Upper lobe of left lung (tissue), 4 donors: ENCODE measurements at regions not wholly inside any gene's neighbourhood (a gene's known extent, or its start where the extent isn't known, plus 50 kb on each side); places are given as distances from the start of the nearest gene placed in this dataset.

ENCODE experiments used
- EP300 ChIP-seq, 4 donors: sonication (generic); formaldehyde crosslinking; IDR thresholded peaks; one replicate each; pipeline ENCODE4 v1.5.1; 2017; ENCODE audit warnings: antibody characterized with exemption in 4 of 4, control low read depth in 2 of 4
- POLR2A ChIP-seq, 4 donors: fragments of 450-650 bp; IDR thresholded peaks; one replicate each; pipeline ENCODE4 v1.5.1; 2016 to 2017; ENCODE audit warnings: antibody characterized with exemption in 4 of 4, mild to moderate bottlenecking in 2 of 4

- TF ChIP-seq EP300 (IDR thresholded peaks at IDR 0.05) (no peak), POLR2A (IDR thresholded peaks at IDR 0.05) (no peak)
Measured at GRCh38 chr14:97575677-97576076, 778.5 kb downstream of the VRK1 start.
